ENCODE measurements at regions not wholly inside any gene's neighbourhood (a gene's known extent, or its start where the extent isn't known, plus 50 kb on each side); places are given as distances from the start of the nearest gene placed in this dataset.

DNA sequence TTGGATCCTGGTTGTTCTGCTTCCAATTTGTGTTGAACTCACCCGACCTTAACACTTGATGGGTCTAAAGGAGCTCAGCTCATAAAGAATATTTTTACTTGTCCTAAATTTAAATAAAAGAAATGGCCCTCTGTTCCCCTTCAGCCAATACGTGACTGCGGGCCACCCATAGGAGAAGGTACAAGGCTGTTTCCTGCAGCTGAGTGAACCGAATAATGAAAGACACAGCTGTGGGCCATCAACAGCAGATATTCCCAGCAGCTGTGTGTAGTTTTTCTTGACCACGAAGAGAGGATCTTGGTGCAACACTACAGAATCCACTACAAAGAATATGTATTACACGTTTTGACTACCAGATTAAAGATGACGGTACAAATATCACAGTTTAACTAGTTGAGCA, 1431.6 kb downstream of the CDH11 start:
- Histone ChIP-seq H4K20me1 (ENCODE audit: control insufficient read depth, insufficient read depth, insufficient read length) (no peaks in the 10 kb centered on the region), H3K18ac (ENCODE audit: insufficient read length, low read depth, low read length) (no peak overlapping the region), H3K4me1 (ENCODE audit: insufficient read depth, low read length) (no peaks in the 10 kb centered on the region), H2BK120ac (ENCODE audit: low read depth, low read length, poor library complexity, severe bottlenecking) (no peak overlapping the region), H2BK5ac (ENCODE audit: insufficient read length, low read length) (no peak overlapping the region), H4K8ac (replicated peaks; ENCODE audit: insufficient read length, low read depth, low read length) (no peak overlapping the region), H3K23ac (ENCODE audit: insufficient read length, low read depth, low read length) (no peak overlapping the region), H3K27me3 (ENCODE audit: insufficient read depth, low read length) (no peaks in the 10 kb centered on the region), H3K9ac (ENCODE audit: extremely low read depth, insufficient read length, low read length) (no peak overlapping the region), H2BK15ac (ENCODE audit: low read depth, low read length) (no peak overlapping the region), H3T11ph (ENCODE audit: low read length) (no peak overlapping the region), H3K14ac (ENCODE audit: insufficient read depth, low read length) (no peak overlapping the region), H3K79me2 (ENCODE audit: insufficient read depth, low read length) (no peaks in the 10 kb centered on the region), H4K5ac (ENCODE audit: insufficient read length, low read depth, low read length) (no peak overlapping the region), H3K4me2 (ENCODE audit: insufficient read depth, insufficient read length, low read length) (no peak overlapping the region), H2BK20ac (ENCODE audit: low read depth, low read length, poor library complexity, severe bottlenecking) (no peak overlapping the region), H2AK5ac (ENCODE audit: insufficient read length, low read length) (no peak overlapping the region), H3K27ac (ENCODE audit: insufficient read length, low read depth, low read length) (no peak overlapping the region), H3K9me3 (ENCODE audit: control insufficient read depth, low read depth, low read length) (no peaks in the 10 kb centered on the region), H3K23me2 (ENCODE audit: insufficient read length, low read depth, low read length, poor library complexity, severe bottlenecking) (no peaks in the 10 kb centered on the region), H3K4ac (ENCODE audit: low read depth, low read length) (no peak overlapping the region), H3K56ac (ENCODE audit: insufficient read length, low read depth, low read length) (no peak overlapping the region), H2AFZ (ENCODE audit: low read length) (no peak overlapping the region), H2BK12ac (ENCODE audit: insufficient read length, low read depth, low read length) (no peak overlapping the region), H4K91ac (ENCODE audit: insufficient read length, low read depth, low read length) (no peak overlapping the region), H3K79me1 (ENCODE audit: insufficient read depth, low read depth, low read length, poor library complexity, severe bottlenecking) (no peaks in the 10 kb centered on the region)
- H3K4me3 Mint-ChIP-seq: no peak overlapping the region
- TF ChIP-seq CTCF (conservative IDR thresholded peaks at IDR 0.05): no peak
- peaks cover 0 to 8% (median 0%) of the 10 kb centered on the region in 3 experiments; a peak in 3 of 7 replicates for H3K36me3 Mint-ChIP-seq (ENCODE audit: insufficient read depth in 1 of 3, low read depth in 3 of 3)
- H3K27ac Mint-ChIP-seq: no peak overlapping the region
- WGBS (ENCODE audit: extremely low coverage, insufficient read length, low lambda C conversion rate): no CpG with 5 or more reads among the region's 7 CpGs
- no peak for DNase-seq
- no peaks in the 10 kb centered on the region for H3K4me1 Mint-ChIP-seq
- no peaks in the 10 kb centered on the region for H3K27me3 Mint-ChIP-seq (ENCODE audit: low read depth)
- H3K9me3 Mint-ChIP-seq: no peaks in the 10 kb centered on the region; a peak in 1 of 5 replicates

Measured in H9 (cell line).